ENCODE measurements at regions not wholly inside any gene's neighbourhood (a gene's known extent, or its start where the extent isn't known, plus 50 kb on each side); places are given as distances from the start of the nearest gene placed in this dataset.

GRCh38 chr12:25864306-25865276, 93.9 kb upstream of the RASSF8 start:
- H3K9me3 ChIP-seq = no peaks in the 10 kb centered on the region
- H3K27ac ChIP-seq = no peak overlapping the region
- WGBS, 2 donors = 74 to 79% methylated on average over 3 of the region's 3 CpGs
- H3K36me3 ChIP-seq (ENCODE audit: low read depth, missing control alignments) = no peaks in the 10 kb centered on the region
- H3K27me3 ChIP-seq = no peaks in the 10 kb centered on the region
- no peak for DNase-seq
- TF ChIP-seq CTCF (IDR thresholded peaks at IDR 0.05) = no peak
- TF ChIP-seq POLR2A (IDR thresholded peaks at IDR 0.05) = no peak
- H3K4me3 ChIP-seq = no peak overlapping the region
- H3K4me1 ChIP-seq = no peaks in the 10 kb centered on the region
- intact Hi-C loops (cut with DNase I; ENCODE audit: low total_unique reads) = no loop called here

GRCh38 chr12:25866586-25867378, 91.7 kb upstream of the RASSF8 start:
- Histone ChIP-seq H3K27ac (no peak overlapping the region), H3K27me3 (no peaks in the 10 kb centered on the region), H3K9me3 (no peaks in the 10 kb centered on the region), H3K4me1 (no peaks in the 10 kb centered on the region), H3K36me3 (ENCODE audit: low read depth, missing control alignments) (no peaks in the 10 kb centered on the region), H3K4me3 (no peak overlapping the region)
- no peak for TF ChIP-seq POLR2A (IDR thresholded peaks at IDR 0.05)
- no peak for TF ChIP-seq CTCF (IDR thresholded peaks at IDR 0.05)
- intact Hi-C loops (cut with DNase I; ENCODE audit: low total_unique reads) = no loop called here
- 93% methylated on average over 6 of the region's 6 CpGs for WGBS, 2 donors
- DNase-seq = no peak

- H3K27ac ChIP-seq = no peak overlapping the region
- no peak overlapping the region for H3K4me3 ChIP-seq
- no peak for DNase-seq
- intact Hi-C loops (cut with DNase I; ENCODE audit: low total_unique reads) = no loop called here
- no peaks in the 10 kb centered on the region for H3K9me3 ChIP-seq
- H3K27me3 ChIP-seq = no peaks in the 10 kb centered on the region
- no peaks in the 10 kb centered on the region for H3K4me1 ChIP-seq
- TF ChIP-seq CTCF (IDR thresholded peaks at IDR 0.05) (no peak), POLR2A (IDR thresholded peaks at IDR 0.05) (no peak)
- no peaks in the 10 kb centered on the region for H3K36me3 ChIP-seq (ENCODE audit: low read depth, missing control alignments)
Observed at GRCh38 chr12:25868193-25868592, 90.3 kb upstream of the RASSF8 start.

GRCh38 chr12:25872137-25872536, 86.3 kb upstream of the RASSF8 start:
- Histone ChIP-seq H3K4me1 (no peaks in the 10 kb centered on the region), H3K27ac (no peak overlapping the region), H3K4me3 (no peak overlapping the region), H3K27me3 (no peaks in the 10 kb centered on the region), H3K9me3 (no peaks in the 10 kb centered on the region), H3K36me3 (ENCODE audit: low read depth, missing control alignments) (no peaks in the 10 kb centered on the region)
- intact Hi-C loops (cut with DNase I; ENCODE audit: low total_unique reads) = no loop called here
- TF ChIP-seq POLR2A (IDR thresholded peaks at IDR 0.05) (no peak), CTCF (IDR thresholded peaks at IDR 0.05) (no peak)
- no peak for DNase-seq

Measured in testis (tissue), 2 donors.